Endodermal cell (in vitro differentiated cells): ENCODE measurements at regions not wholly inside any gene's neighbourhood (a gene's known extent, or its start where the extent isn't known, plus 50 kb on each side); places are given as distances from the start of the nearest gene placed in this dataset.
A peak's percentile ranks its signal among the peaks of the same experiment; 100 is the strongest.

Experiments
- DNase-seq: peaks from one replicate; pipeline ENCODE4 v3.0.0-alpha.2; 2017
- H3K27ac ChIP-seq: 2 replicates; pipeline ENCODE4 v1.5.1; 2013; ENCODE audit warnings: mild to moderate bottlenecking, low read depth, low read length, moderate library complexity
- H3K27me3 ChIP-seq: 2 replicates; pipeline ENCODE4 v1.6.1; 2013; ENCODE audit warnings: mild to moderate bottlenecking, low read length, moderate library complexity; ENCODE audit not compliant: insufficient read depth, control insufficient read depth, poor library complexity, severe bottlenecking
- H3K36me3 ChIP-seq: 2 replicates; pipeline ENCODE4 v1.7.0; 2013; ENCODE audit warnings: mild to moderate bottlenecking, low read length, moderate library complexity; ENCODE audit not compliant: control insufficient read depth, insufficient read depth
- H3K4me1 ChIP-seq: one replicate; pipeline ENCODE4 v1.7.0; 2013; ENCODE audit warnings: low read length; ENCODE audit not compliant: control insufficient read depth, insufficient read depth
- H3K4me3 ChIP-seq: 2 replicates; pipeline ENCODE4 v1.5.1; 2013; ENCODE audit warnings: mild to moderate bottlenecking, low read length, moderate library complexity
- H3K9ac ChIP-seq: 2 replicates; pipeline ENCODE4 v1.6.1; 2013; ENCODE audit warnings: mild to moderate bottlenecking, low read length, moderate library complexity; ENCODE audit not compliant: poor library complexity, severe bottlenecking; ENCODE audit errors: extremely low read depth
- H3K9me3 ChIP-seq: 2 replicates; pipeline ENCODE4 v1.6.1; 2013; ENCODE audit warnings: mild to moderate bottlenecking, low read length, moderate library complexity; ENCODE audit not compliant: control insufficient read depth
- H3K27ac Mint-ChIP-seq: 2 replicates; pipeline ENCODE4 v1.8.0; 2020; ENCODE audit warnings: mixed read lengths
- H3K27me3 Mint-ChIP-seq: 2 replicates; pipeline ENCODE4 v1.8.0; 2021; ENCODE audit warnings: mild to moderate bottlenecking, mixed read lengths; ENCODE audit not compliant: insufficient read depth
- H3K36me3 Mint-ChIP-seq: 2 replicates; pipeline ENCODE4 v1.8.0; 2020; ENCODE audit warnings: low read depth, mixed read lengths
- H3K4me1 Mint-ChIP-seq: 2 replicates; pipeline ENCODE4 v1.8.0; 2020; ENCODE audit warnings: mixed read lengths
- H3K4me3 Mint-ChIP-seq: 2 replicates; pipeline ENCODE4 v1.8.0; 2020; ENCODE audit warnings: mild to moderate bottlenecking, moderate library complexity, mixed read lengths
- H3K9me3 Mint-ChIP-seq: 2 replicates; pipeline ENCODE4 v1.8.0; 2020; ENCODE audit warnings: mild to moderate bottlenecking, mixed read lengths
- CTCF ChIP-seq: fragments of 200-600 bp; sonication (generic); conservative IDR thresholded peaks from 2 replicates; pipeline ENCODE4 v1.5.0; 2021; ENCODE audit warnings: antibody characterized with exemption, mild to moderate bottlenecking
- WGBS, 2 experiments: methylation state at CpG; one replicate each; pipeline versions ENCODE4 v1.1.5 to v1.1.7; 2013; ENCODE audit warnings: missing lambda C conversion rate in 2 of 2, mixed read lengths in 1 of 2; ENCODE audit not compliant: insufficient coverage in 1 of 2, insufficient read length in 1 of 2; 5-methylcytosine and 5-hydroxymethylcytosine counted together

GRCh38 chr20:20815711-20816455, 103.4 kb upstream of the RALGAPA2 start:
- 74 to 79% methylated on average over 4 of the region's 4 CpGs for WGBS, 2 experiments
- no peaks in the 10 kb centered on the region for H3K36me3 ChIP-seq
- peak; percentile 28 for TF ChIP-seq CTCF
- H3K9ac ChIP-seq = peak overlapping the region; percentile 61
- Mint-ChIP-seq H3K4me3 (peak overlapping the region; percentile 16), H3K27ac (peak overlapping the region; percentile 93), H3K4me1 (peaks cover 41% of the 10 kb centered on the region), H3K9me3 (peaks cover 8% of the 10 kb centered on the region), H3K36me3 (no peaks in the 10 kb centered on the region), H3K27me3 (no peaks in the 10 kb centered on the region)
- peaks cover 14% of the 10 kb centered on the region for H3K4me1 ChIP-seq
- H3K27me3 ChIP-seq = no peaks in the 10 kb centered on the region
- DNase-seq = no peak
- no peaks in the 10 kb centered on the region for H3K9me3 ChIP-seq
- H3K27ac ChIP-seq = peak overlapping the region; percentile 50
- peak overlapping the region; percentile 58 for H3K4me3 ChIP-seq

GRCh38 chr20:20814685-20815084, 102.2 kb upstream of the RALGAPA2 start:
- DNase-seq = peak; percentile 91
- H3K27ac ChIP-seq = peak overlapping the region; percentile 84
- H3K9me3 ChIP-seq = no peaks in the 10 kb centered on the region
- H3K9ac ChIP-seq = peak overlapping the region; percentile 61
- Mint-ChIP-seq H3K36me3 (no peaks in the 10 kb centered on the region), H3K27me3 (no peaks in the 10 kb centered on the region), H3K27ac (peak overlapping the region; percentile 85), H3K4me1 (peaks cover 31% of the 10 kb centered on the region), H3K4me3 (no peak overlapping the region), H3K9me3 (peaks cover 8% of the 10 kb centered on the region)
- TF ChIP-seq CTCF = peak; percentile 28
- peak overlapping the region; percentile 50 for H3K4me3 ChIP-seq
- H3K36me3 ChIP-seq = no peaks in the 10 kb centered on the region
- 39 to 48% methylated on average over 3 to 4 of the region's 4 CpGs for WGBS, 2 experiments
- H3K27me3 ChIP-seq = no peaks in the 10 kb centered on the region
- H3K4me1 ChIP-seq = peaks cover 14% of the 10 kb centered on the region

- H3K4me1 Mint-ChIP-seq = peaks cover 28% of the 10 kb centered on the region
- Histone ChIP-seq H3K27ac (no peak overlapping the region), H3K4me3 (no peak overlapping the region), H3K36me3 (no peaks in the 10 kb centered on the region), H3K9ac (no peak overlapping the region), H3K9me3 (no peaks in the 10 kb centered on the region), H3K27me3 (no peaks in the 10 kb centered on the region), H3K4me1 (peaks cover 14% of the 10 kb centered on the region)
- H3K27ac Mint-ChIP-seq = peak overlapping the region; percentile 8
- H3K27me3 Mint-ChIP-seq = no peaks in the 10 kb centered on the region
- H3K9me3 Mint-ChIP-seq = peaks cover 8% of the 10 kb centered on the region
- TF ChIP-seq CTCF = no peak
- DNase-seq = no peak
- H3K4me3 Mint-ChIP-seq = no peak overlapping the region
- no peaks in the 10 kb centered on the region for H3K36me3 Mint-ChIP-seq
- 90 to 100% methylated on average over 3 to 5 of the region's 5 CpGs for WGBS, 2 experiments
Measured at GRCh38 chr20:20812136-20812535, 99.7 kb upstream of the RALGAPA2 start.
